Tibial artery (tissue), 4 donors: ENCODE measurements at regions not wholly inside any gene's neighbourhood (a gene's known extent, or its start where the extent isn't known, plus 50 kb on each side); places are given as distances from the start of the nearest gene placed in this dataset.

ENCODE experiments used
- DNase-seq, 2 donors: peaks; one replicate each; pipeline ENCODE4 v3.0.0-alpha.2; 2019
- H3K27ac ChIP-seq, 2 donors: fragments of 200-600 bp; sonication (generic) in 1 of 2; 1 replicate in 1 of 2; 2 replicates in 1 of 2; pipeline ENCODE4 v1.5.1; 2018 to 2019; ENCODE audit warnings: mild to moderate bottlenecking in 1 of 2
- H3K27me3 ChIP-seq, 2 donors: fragments of 200-600 bp; sonication (generic) in 1 of 2; one replicate each; pipeline versions ENCODE4 v1.5.1 to v1.6.0; 2016 to 2019
- H3K36me3 ChIP-seq, 3 donors: fragments of 200-600 bp; sonication (generic) in 2 of 3; one replicate each; pipeline ENCODE4 v1.5.1; 2016 to 2019; ENCODE audit warnings: mild to moderate bottlenecking in 2 of 3
- H3K4me1 ChIP-seq, 4 donors: fragments of 200-600 bp; sonication (generic) in 2 of 4; 1 replicate in 3 of 4; 2 replicates in 1 of 4; pipeline ENCODE4 v1.5.1; 2016 to 2019
- H3K4me3 ChIP-seq, 2 donors: fragments of 200-600 bp; sonication (generic) in 1 of 2; 1 replicate in 1 of 2; 2 replicates in 1 of 2; pipeline ENCODE4 v1.5.1; 2018 to 2019; ENCODE audit warnings: mild to moderate bottlenecking in 2 of 2
- H3K9me3 ChIP-seq, 3 donors: fragments of 200-600 bp; sonication (generic) in 1 of 3; one replicate each; pipeline ENCODE4 v1.5.1; 2016 to 2019
- CTCF ChIP-seq, 2 experiments: fragments of 200-600 bp in 1 of 2; fragments of 450-650 bp in 1 of 2; IDR thresholded peaks; one replicate each; pipeline ENCODE4 v1.5.1; 2017 to 2019; ENCODE audit warnings: antibody characterized with exemption in 2 of 2, mild to moderate bottlenecking in 1 of 2, moderate library complexity in 1 of 2
- intact Hi-C: fragments of 100-400 bp; cut with DNase I; formaldehyde crosslinking; loops from one replicate; pipeline ENCODE4 v1.15.0; 2023; ENCODE audit warnings: low total_unique reads

DNA sequence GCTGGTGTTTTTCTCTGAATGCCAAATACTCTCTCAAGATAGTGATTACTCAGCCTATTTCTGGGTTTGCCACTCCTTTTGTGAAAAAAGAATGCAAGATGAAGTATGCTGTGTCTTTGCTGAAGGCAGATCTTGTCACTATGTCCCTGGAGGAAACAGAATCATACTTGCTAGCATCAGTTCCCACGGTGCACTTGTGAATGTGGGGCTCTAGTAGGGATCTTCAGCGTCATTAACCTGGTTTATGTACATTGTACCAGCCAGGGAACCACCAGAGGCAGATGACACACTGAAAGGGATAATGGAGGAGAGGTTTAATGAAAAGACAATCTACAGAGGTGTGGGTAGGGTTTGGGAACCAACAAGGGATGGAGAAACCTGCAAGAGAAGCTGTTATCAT is 131.0 kb upstream of the CXCR4 start:
- Histone ChIP-seq H3K27me3 (no peaks in the 10 kb centered on the region), H3K9me3 (no peaks in the 10 kb centered on the region), H3K36me3 (no peaks in the 10 kb centered on the region), H3K4me3 (no peak overlapping the region), H3K27ac (no peak overlapping the region), H3K4me1 (peaks cover 0 to 8% (median 3%) of the 10 kb centered on the region in 4 donors)
- TF ChIP-seq CTCF (IDR thresholded peaks at IDR 0.05), result no peak
- DNase-seq, result no peak
- intact Hi-C loops, result no loop called here

GRCh38 chr2:136248242-136248641 is 130.3 kb upstream of the CXCR4 start:
- DNase-seq, result peak in 1 of 2 donors; percentile 52
- no peak for TF ChIP-seq CTCF (IDR thresholded peaks at IDR 0.05)
- Histone ChIP-seq H3K27me3 (no peaks in the 10 kb centered on the region), H3K9me3 (no peaks in the 10 kb centered on the region), H3K4me1 (peaks cover 0 to 8% (median 3%) of the 10 kb centered on the region in 4 donors), H3K36me3 (no peaks in the 10 kb centered on the region), H3K4me3 (no peak overlapping the region), H3K27ac (no peak overlapping the region)
- intact Hi-C loops, result no loop called here

DNA sequence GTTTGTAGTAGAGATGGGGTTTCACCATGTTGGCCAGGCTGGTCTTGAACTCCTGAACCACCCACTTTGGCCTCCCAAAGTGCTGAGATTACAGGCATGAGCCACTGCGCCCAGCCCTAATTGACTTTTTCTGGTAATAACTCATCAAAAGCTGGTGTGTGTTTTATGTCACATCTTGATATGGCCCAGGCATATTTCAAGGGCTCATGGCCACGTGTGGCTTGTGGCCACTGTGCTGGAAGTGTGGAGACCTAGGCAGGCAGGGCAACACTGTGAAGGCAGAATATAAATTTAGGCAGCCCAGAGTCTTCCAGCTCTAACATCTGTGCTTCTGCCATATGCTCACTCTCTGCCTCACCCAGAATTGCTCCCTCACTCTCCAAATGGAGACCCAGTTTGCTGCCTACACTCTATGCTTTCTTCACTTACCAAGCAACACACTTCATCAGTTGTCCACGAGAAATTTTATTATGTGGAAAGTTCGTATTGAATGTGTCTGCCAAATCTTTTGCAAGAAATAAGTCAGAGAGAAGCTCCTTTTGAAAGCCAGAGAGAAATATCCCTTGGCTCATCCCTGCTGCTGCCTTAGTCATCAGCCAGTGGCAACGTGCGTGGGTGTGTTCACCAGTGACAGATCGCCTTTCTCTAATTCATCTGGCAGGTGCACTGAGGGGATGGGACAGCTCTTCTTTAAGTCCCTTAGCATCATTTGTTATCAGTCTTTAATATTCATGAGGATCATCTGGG is 129.4 kb upstream of the CXCR4 start:
- DNase-seq, result peak in 1 of 2 donors; percentile 61
- H3K4me3 ChIP-seq, result no peak overlapping the region
- intact Hi-C loops, result no loop called here
- no peaks in the 10 kb centered on the region for H3K9me3 ChIP-seq
- no peaks in the 10 kb centered on the region for H3K27me3 ChIP-seq
- H3K4me1 ChIP-seq, result peaks cover 0 to 8% (median 3%) of the 10 kb centered on the region in 4 donors
- no peak for TF ChIP-seq CTCF (IDR thresholded peaks at IDR 0.05)
- no peak overlapping the region for H3K27ac ChIP-seq
- no peaks in the 10 kb centered on the region for H3K36me3 ChIP-seq

GRCh38 chr2:136246086-136246669 is 128.2 kb upstream of the CXCR4 start:
- DNase-seq, result peak; percentile 53 to 76
- TF ChIP-seq CTCF (IDR thresholded peaks at IDR 0.05), result no peak
- no peak overlapping the region for H3K4me3 ChIP-seq

GRCh38 chr2:136245211-136245610 is 127.3 kb upstream of the CXCR4 start:
- Histone ChIP-seq H3K27ac (no peak overlapping the region), H3K36me3 (no peaks in the 10 kb centered on the region), H3K4me3 (no peak overlapping the region), H3K4me1 (peaks cover 0 to 8% (median 3%) of the 10 kb centered on the region in 4 donors), H3K27me3 (no peaks in the 10 kb centered on the region), H3K9me3 (no peaks in the 10 kb centered on the region)
- intact Hi-C loops, result no loop called here
- TF ChIP-seq CTCF (IDR thresholded peaks at IDR 0.05), result no peak
- no peak for DNase-seq

More at GRCh38 chr2:136246086-136246669, 128.2 kb upstream of the CXCR4 start:
- H3K27me3 ChIP-seq, result no peaks in the 10 kb centered on the region
- intact Hi-C loops, result no loop called here
- no peak overlapping the region for H3K27ac ChIP-seq
- peaks cover 0 to 8% (median 3%) of the 10 kb centered on the region in 4 donors for H3K4me1 ChIP-seq
- H3K36me3 ChIP-seq, result no peaks in the 10 kb centered on the region
- no peaks in the 10 kb centered on the region for H3K9me3 ChIP-seq
